Breast epithelium (tissue), 3 donors: ENCODE measurements at regions not wholly inside any gene's neighbourhood (a gene's known extent, or its start where the extent isn't known, plus 50 kb on each side); places are given as distances from the start of the nearest gene placed in this dataset.

Experiments
- POLR2A ChIP-seq: fragments of 450-650 bp; IDR thresholded peaks from one replicate; pipeline ENCODE4 v1.6.1; 2016; ENCODE audit warnings: antibody characterized with exemption, mild to moderate bottlenecking, moderate library complexity
- POLR2AphosphoS5 ChIP-seq, 3 donors: sonication (generic); formaldehyde crosslinking; IDR thresholded peaks; one replicate each; pipeline ENCODE4 v1.6.1; 2017; ENCODE audit warnings: antibody characterized with exemption in 3 of 3
- TF ChIP-seq, protein P1 (sequence below), 3 donors: fragments of 450-650 bp; IDR thresholded peaks; one replicate each; pipeline ENCODE4 v1.5.1; 2016 to 2017; ENCODE audit warnings: antibody characterized with exemption in 3 of 3, mild to moderate bottlenecking in 3 of 3, moderate library complexity in 3 of 3

GRCh38 chr9:108117306-108117705 is 627.7 kb upstream of the KLF4 start:
- TF ChIP-seq, protein P1, sequence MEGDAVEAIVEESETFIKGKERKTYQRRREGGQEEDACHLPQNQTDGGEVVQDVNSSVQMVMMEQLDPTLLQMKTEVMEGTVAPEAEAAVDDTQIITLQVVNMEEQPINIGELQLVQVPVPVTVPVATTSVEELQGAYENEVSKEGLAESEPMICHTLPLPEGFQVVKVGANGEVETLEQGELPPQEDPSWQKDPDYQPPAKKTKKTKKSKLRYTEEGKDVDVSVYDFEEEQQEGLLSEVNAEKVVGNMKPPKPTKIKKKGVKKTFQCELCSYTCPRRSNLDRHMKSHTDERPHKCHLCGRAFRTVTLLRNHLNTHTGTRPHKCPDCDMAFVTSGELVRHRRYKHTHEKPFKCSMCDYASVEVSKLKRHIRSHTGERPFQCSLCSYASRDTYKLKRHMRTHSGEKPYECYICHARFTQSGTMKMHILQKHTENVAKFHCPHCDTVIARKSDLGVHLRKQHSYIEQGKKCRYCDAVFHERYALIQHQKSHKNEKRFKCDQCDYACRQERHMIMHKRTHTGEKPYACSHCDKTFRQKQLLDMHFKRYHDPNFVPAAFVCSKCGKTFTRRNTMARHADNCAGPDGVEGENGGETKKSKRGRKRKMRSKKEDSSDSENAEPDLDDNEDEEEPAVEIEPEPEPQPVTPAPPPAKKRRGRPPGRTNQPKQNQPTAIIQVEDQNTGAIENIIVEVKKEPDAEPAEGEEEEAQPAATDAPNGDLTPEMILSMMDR (IDR thresholded peaks at IDR 0.05): no peak
- TF ChIP-seq POLR2A: no peak
- TF ChIP-seq POLR2AphosphoS5 (IDR thresholded peaks at IDR 0.05): no peak
